Myocyte (in vitro differentiated cells): ENCODE measurements at regions not wholly inside any gene's neighbourhood (a gene's known extent, or its start where the extent isn't known, plus 50 kb on each side); places are given as distances from the start of the nearest gene placed in this dataset.

ENCODE experiments used
- DNase-seq: peaks from one replicate; pipeline ENCODE4 v3.0.0-alpha.2; 2012; ENCODE audit warnings: low read depth

GRCh38 chr6:137754866-137755265 is 112.2 kb upstream of the TNFAIP3 start:
- DNase-seq, result no peak

GRCh38 chr6:137755284-137755683 is 111.8 kb upstream of the TNFAIP3 start:
- DNase-seq, result no peak

- no peak for DNase-seq
Measured at GRCh38 chr6:137756788-137757187, 110.3 kb upstream of the TNFAIP3 start.

GRCh38 chr6:137758661-137759060 is 108.4 kb upstream of the TNFAIP3 start:
- DNase-seq, result no peak

GRCh38 chr6:137759624-137760023 is 107.4 kb upstream of the TNFAIP3 start:
- no peak for DNase-seq

GRCh38 chr6:137761072-137761471 is 106.0 kb upstream of the TNFAIP3 start:
- no peak for DNase-seq

- no peak for DNase-seq
Measured at GRCh38 chr6:137761487-137761886, 105.6 kb upstream of the TNFAIP3 start.

- DNase-seq, result no peak
Measured at GRCh38 chr6:137762168-137763090, 104.6 kb upstream of the TNFAIP3 start.

- no peak for DNase-seq
Measured at GRCh38 chr6:137763436-137763835, 103.6 kb upstream of the TNFAIP3 start.

GRCh38 chr6:137763886-137764285 is 103.2 kb upstream of the TNFAIP3 start:
- no peak for DNase-seq

GRCh38 chr6:137764464-137764863 is 102.6 kb upstream of the TNFAIP3 start:
- no peak for DNase-seq

GRCh38 chr6:137765059-137765458 is 102.0 kb upstream of the TNFAIP3 start:
- no peak for DNase-seq

- DNase-seq, result no peak
Measured at GRCh38 chr6:137766596-137767370, 100.3 kb upstream of the TNFAIP3 start.

- no peak for DNase-seq
Measured at GRCh38 chr6:137767465-137767864, 99.6 kb upstream of the TNFAIP3 start.

- peak; percentile 41 for DNase-seq
Measured at GRCh38 chr6:137767911-137768690, 99.0 kb upstream of the TNFAIP3 start.

GRCh38 chr6:137768935-137769334 is 98.1 kb upstream of the TNFAIP3 start:
- no peak for DNase-seq

- DNase-seq, result no peak
Measured at GRCh38 chr6:137769797-137770362, 97.2 kb upstream of the TNFAIP3 start.

- DNase-seq, result no peak
Measured at GRCh38 chr6:137772541-137773250, 94.4 kb upstream of the TNFAIP3 start.

GRCh38 chr6:137775227-137775626 is 91.8 kb upstream of the TNFAIP3 start:
- DNase-seq, result no peak

GRCh38 chr6:137775720-137776119 is 91.3 kb upstream of the TNFAIP3 start:
- DNase-seq, result peak; percentile 22

GRCh38 chr6:137776256-137776655 is 90.8 kb upstream of the TNFAIP3 start:
- DNase-seq, result no peak
